K562 (cell line): ENCODE measurements at regions not wholly inside any gene's neighbourhood (a gene's known extent, or its start where the extent isn't known, plus 50 kb on each side); places are given as distances from the start of the nearest gene placed in this dataset.

Experiments
- ATAC-seq: fragments of 200-7000 bp; cut with Tn5 transposase; 3 replicates; pipeline ENCODE4 v1.9.1; 2020; ENCODE audit warnings: moderate library complexity
- BruUV-seq: library from RNA; stranded (reverse); fragments of 400-500 nt; replicated peaks from 2 replicates; lab custom pipeline; 2021; lab: Mats Ljungman, UMichigan
- CTCF ChIA-PET: fragments of 300-600 bp; formaldehyde crosslinking; extraction: SDS; loops from one replicate; lab custom pipeline; 2021; ENCODE audit warnings: low intra/inter-chr PET ratio; lab: Yijun Ruan, JAX
- POLR2A ChIA-PET: fragments of 300-600, 350-650 bp; sonication (Branson Sonifier 250); formaldehyde crosslinking; extraction: SDS; loops from one replicate; lab custom pipeline; 2021; ENCODE audit warnings: antibody characterized with exemption, inconsistent platforms; lab: Yijun Ruan, JAX
- DNase-seq, 4 experiments: peaks; one replicate each; pipeline versions ENCODE4 v3.0.0 to v3.0.0-alpha.2; 2011 to 2018; ENCODE audit warnings: low spot score in 3 of 4, mixed read lengths in 3 of 4; ENCODE audit errors: extremely low read depth in 1 of 4
- FAIRE-seq: peaks from 2 replicates; lab custom pipeline; 2011; peaks lifted over from hg19 to GRCh38; lab: Jason Lieb, UNC
- H2AFZ ChIP-seq: 2 replicates; pipeline ENCODE4 v1.6.0; 2011; ENCODE audit warnings: low read depth, low read length, control low read depth, inconsistent platforms
- H3K27ac ChIP-seq: fragments of 200-600 bp; 3 replicates; pipeline ENCODE4 v1.8.0; 2011; ENCODE audit warnings: low read depth, mild to moderate bottlenecking, control low read depth, inconsistent platforms, low read length, moderate library complexity, mixed read lengths; ENCODE audit errors: extremely low read depth
- H3K27me3 ChIP-seq, 2 experiments: fragments of 300-600 bp in 1 of 2; 2 replicates in 1 of 2; 3 replicates in 1 of 2; pipeline versions ENCODE4 v1.6.0 to v1.8.0; 2011; ENCODE audit warnings: inconsistent platforms in 2 of 2, low read length in 2 of 2, mild to moderate bottlenecking in 1 of 2, mixed read lengths in 1 of 2, moderate library complexity in 1 of 2; ENCODE audit not compliant: control insufficient read depth in 2 of 2, insufficient read depth in 2 of 2
- H3K36me3 ChIP-seq: fragments of 300-600 bp; 3 replicates; pipeline ENCODE4 v1.8.0; 2011; ENCODE audit warnings: mild to moderate bottlenecking, low read length, inconsistent platforms; ENCODE audit not compliant: control insufficient read depth, insufficient read depth
- H3K4me1 ChIP-seq, 2 experiments: fragments of 200-600 bp in 1 of 2; replicated peaks in 1 of 2; 2 replicates in 1 of 2; 3 replicates in 1 of 2; pipeline versions ENCODE4 v1.5.1 to v1.8.0; 2011; ENCODE audit warnings: inconsistent platforms in 2 of 2, low read length in 2 of 2, mild to moderate bottlenecking in 1 of 2, mixed read lengths in 1 of 2, moderate library complexity in 1 of 2; ENCODE audit not compliant: control insufficient read depth in 2 of 2, insufficient read depth in 2 of 2
- H3K4me2 ChIP-seq: 2 replicates; pipeline ENCODE4 v1.6.1; 2011; ENCODE audit warnings: low read length, control low read depth, inconsistent platforms, mixed read lengths; ENCODE audit not compliant: insufficient read depth
- H3K4me3 ChIP-seq: fragments of 200-600 bp; sonication (generic), shearing (Covaris generic); 2 replicates; pipeline ENCODE4 v1.5.1; 2016; ENCODE audit warnings: control low read depth, inconsistent platforms
- H3K79me2 ChIP-seq: fragments of 200-600 bp; 3 replicates; pipeline ENCODE4 v1.8.0; 2011; ENCODE audit warnings: low read length, inconsistent platforms; ENCODE audit not compliant: control insufficient read depth, insufficient read depth
- H3K9ac ChIP-seq, 2 experiments: 2 replicates each; pipeline versions ENCODE4 v1.6.0 to v1.6.1; 2011; ENCODE audit warnings: low read depth in 2 of 2, low read length in 2 of 2, control low read depth in 1 of 2, inconsistent platforms in 1 of 2, mild to moderate bottlenecking in 1 of 2, mixed read lengths in 1 of 2; ENCODE audit not compliant: insufficient read depth in 1 of 2
- H3K9me1 ChIP-seq: one replicate; pipeline ENCODE4 v1.6.0; 2011; ENCODE audit warnings: inconsistent platforms, mild to moderate bottlenecking, low read length, moderate library complexity; ENCODE audit not compliant: control insufficient read depth, insufficient read depth
- H3K9me3 ChIP-seq: replicated peaks from 2 replicates; pipeline ENCODE4 v1.5.1; 2011; ENCODE audit warnings: low read depth, low read length, inconsistent platforms; ENCODE audit not compliant: control insufficient read depth, insufficient read depth
- H4K20me1 ChIP-seq: replicated peaks from 2 replicates; pipeline ENCODE4 v1.6.1; 2011; ENCODE audit warnings: low read length, inconsistent platforms, mixed read lengths; ENCODE audit not compliant: control insufficient read depth, insufficient read depth
- CAMTA2 ChIP-seq: fragments of 250-450 bp; sonication (Bioruptor Pico); conservative IDR thresholded peaks from 2 replicates; pipeline ENCODE4 v1.5.1; 2022
- DDX20 ChIP-seq: fragments of 450-650 bp; IDR thresholded peaks from 2 replicates; pipeline ENCODE4 v1.6.1; 2016; ENCODE audit warnings: missing genetic modification characterization, low read depth, mild to moderate bottlenecking, missing compliant biosample characterization, moderate library complexity
- E2F5 ChIP-seq: sonication (generic); formaldehyde crosslinking; IDR thresholded peaks from 2 replicates; pipeline ENCODE4 v1.8.0; 2022; ENCODE audit warnings: mild to moderate bottlenecking, missing genetic modification reagents
- ETS2 ChIP-seq: IDR thresholded peaks from 2 replicates; pipeline ENCODE4 v1.6.1; 2016; ENCODE audit warnings: borderline replicate concordance, missing genetic modification characterization, mild to moderate bottlenecking, moderate library complexity, missing compliant biosample characterization; ENCODE audit not compliant: poor library complexity, severe bottlenecking
- EZH2 ChIP-seq: IDR thresholded peaks from 2 replicates; pipeline ENCODE4 v1.6.1; 2012; ENCODE audit warnings: low read depth, mild to moderate bottlenecking, inconsistent platforms, low read length, borderline replicate concordance
- FIP1L1 ChIP-seq: fragments of 200-400 bp; formaldehyde crosslinking; IDR thresholded peaks from 2 replicates; pipeline ENCODE4 v1.6.1; 2018; ENCODE audit warnings: mild to moderate bottlenecking, low read depth, low read length; ENCODE audit not compliant: poor library complexity, severe bottlenecking
- FOXJ2 ChIP-seq: fragments of 200-800 bp; sonication (Bioruptor generic); IDR thresholded peaks from 2 replicates; pipeline ENCODE4 v1.6.1; 2016; ENCODE audit warnings: missing genetic modification characterization, missing compliant biosample characterization
- MIER1 ChIP-seq: fragments of 450-650 bp; IDR thresholded peaks from 2 replicates; pipeline ENCODE4 v1.6.1; 2016; ENCODE audit warnings: antibody characterized with exemption, mild to moderate bottlenecking, low read depth
- PCBP2 ChIP-seq: fragments of 200-400 bp; formaldehyde crosslinking; IDR thresholded peaks from 2 replicates; pipeline ENCODE4 v1.6.1; 2018; ENCODE audit warnings: low read length, low read depth, mild to moderate bottlenecking, moderate library complexity; ENCODE audit not compliant: poor library complexity, severe bottlenecking
- ZKSCAN1 ChIP-seq: fragments of 150-350 bp; IDR thresholded peaks from 2 replicates; pipeline ENCODE4 v1.6.1; 2016; ENCODE audit warnings: low read depth, low read length
- ZNF174 ChIP-seq: fragments of 250-450 bp; sonication (Bioruptor Pico); IDR thresholded peaks from 2 replicates; pipeline ENCODE4 v1.4.0; 2020; ENCODE audit warnings: mild to moderate bottlenecking
- WGBS: fragments of 100-300 bp; shearing (Covaris generic); methylation state at CpG from one replicate; pipeline ENCODE4 v1.1.6; 2016; ENCODE audit warnings: low coverage, mixed read lengths; ENCODE audit not compliant: insufficient coverage; ENCODE audit errors: missing lambda C conversion rate; 5-methylcytosine and 5-hydroxymethylcytosine counted together
- in situ Hi-C: fragments of 300-500 bp; cut with MboI; formaldehyde crosslinking; loops from 4 replicates; pipeline ENCODE4 v1.15.0; 2018; ENCODE audit warnings: inconsistent platforms, mixed read lengths
- intact Hi-C: fragments of 100-400 bp; cut with micrococcal nuclease; formaldehyde crosslinking; loops from 2 replicates; pipeline ENCODE4 v1.14.2; 2022
- TF ChIP-seq, protein P1 (sequence below), 2 experiments: fragments of 450-650 bp; IDR thresholded peaks; 2 replicates each; pipeline ENCODE4 v1.6.1; 2018; ENCODE audit warnings: mild to moderate bottlenecking in 2 of 2, low read depth in 1 of 2; ENCODE audit not compliant: partially characterized antibody in 2 of 2
- TF ChIP-seq, protein P2 (sequence below), 2 experiments: fragments of 200-800 bp in 1 of 2; sonication (Bioruptor generic) in 1 of 2; sonication (generic) in 1 of 2; formaldehyde crosslinking in 1 of 2; IDR thresholded peaks in 1 of 2; conservative IDR thresholded peaks in 1 of 2; 2 replicates each; pipeline versions ENCODE4 v1.5.0 to v1.6.1; 2016 to 2020; ENCODE audit warnings: missing compliant biosample characterization in 1 of 2, missing genetic modification characterization in 1 of 2, missing genetic modification reagents in 1 of 2
- TF ChIP-seq, protein P3 (sequence below): fragments of 200-800 bp; sonication (Bioruptor generic); IDR thresholded peaks from 2 replicates; pipeline ENCODE4 v1.6.1; 2017; ENCODE audit warnings: missing genetic modification characterization, missing compliant biosample characterization

- no peaks in the 10 kb centered on the region; a peak in 1 of 5 replicates for H3K27me3 ChIP-seq
- H3K4me2 ChIP-seq: no peak overlapping the region
- no peak overlapping the region for H3K4me3 ChIP-seq
- intact Hi-C loops (no loop called here), in situ Hi-C loops (no loop called here)
- no peaks in the 10 kb centered on the region for H3K79me2 ChIP-seq
- DNase-seq (no peak), ATAC-seq (no peak), FAIRE-seq (no peak)
- H3K4me1 ChIP-seq: no peaks in the 10 kb centered on the region
- H3K36me3 ChIP-seq: no peaks in the 10 kb centered on the region
- ChIA-PET CTCF (no interaction called here), POLR2A (interaction anchor here (0.7 to 1.7 kb wide), 2 partner anchors 9 to 12 kb away, joined by 3 to 5 read pairs; no protein-coding TSS in a partner anchor)
- 4% methylated on average over 4 of the region's 4 CpGs for WGBS
- no peak overlapping the region for H2AFZ ChIP-seq
- BruUV-seq: no TSS peak
- no peak overlapping the region for H3K27ac ChIP-seq
- no peak overlapping the region for H3K9ac ChIP-seq
- H4K20me1 ChIP-seq: no peaks in the 10 kb centered on the region; the same call in 1 of the 2 replicates
- no peaks in the 10 kb centered on the region for H3K9me1 ChIP-seq
- H3K9me3 ChIP-seq: no peaks in the 10 kb centered on the region
- TF ChIP-seq MIER1: no peak
- no peak for TF ChIP-seq FIP1L1
- TF ChIP-seq, protein P1, sequence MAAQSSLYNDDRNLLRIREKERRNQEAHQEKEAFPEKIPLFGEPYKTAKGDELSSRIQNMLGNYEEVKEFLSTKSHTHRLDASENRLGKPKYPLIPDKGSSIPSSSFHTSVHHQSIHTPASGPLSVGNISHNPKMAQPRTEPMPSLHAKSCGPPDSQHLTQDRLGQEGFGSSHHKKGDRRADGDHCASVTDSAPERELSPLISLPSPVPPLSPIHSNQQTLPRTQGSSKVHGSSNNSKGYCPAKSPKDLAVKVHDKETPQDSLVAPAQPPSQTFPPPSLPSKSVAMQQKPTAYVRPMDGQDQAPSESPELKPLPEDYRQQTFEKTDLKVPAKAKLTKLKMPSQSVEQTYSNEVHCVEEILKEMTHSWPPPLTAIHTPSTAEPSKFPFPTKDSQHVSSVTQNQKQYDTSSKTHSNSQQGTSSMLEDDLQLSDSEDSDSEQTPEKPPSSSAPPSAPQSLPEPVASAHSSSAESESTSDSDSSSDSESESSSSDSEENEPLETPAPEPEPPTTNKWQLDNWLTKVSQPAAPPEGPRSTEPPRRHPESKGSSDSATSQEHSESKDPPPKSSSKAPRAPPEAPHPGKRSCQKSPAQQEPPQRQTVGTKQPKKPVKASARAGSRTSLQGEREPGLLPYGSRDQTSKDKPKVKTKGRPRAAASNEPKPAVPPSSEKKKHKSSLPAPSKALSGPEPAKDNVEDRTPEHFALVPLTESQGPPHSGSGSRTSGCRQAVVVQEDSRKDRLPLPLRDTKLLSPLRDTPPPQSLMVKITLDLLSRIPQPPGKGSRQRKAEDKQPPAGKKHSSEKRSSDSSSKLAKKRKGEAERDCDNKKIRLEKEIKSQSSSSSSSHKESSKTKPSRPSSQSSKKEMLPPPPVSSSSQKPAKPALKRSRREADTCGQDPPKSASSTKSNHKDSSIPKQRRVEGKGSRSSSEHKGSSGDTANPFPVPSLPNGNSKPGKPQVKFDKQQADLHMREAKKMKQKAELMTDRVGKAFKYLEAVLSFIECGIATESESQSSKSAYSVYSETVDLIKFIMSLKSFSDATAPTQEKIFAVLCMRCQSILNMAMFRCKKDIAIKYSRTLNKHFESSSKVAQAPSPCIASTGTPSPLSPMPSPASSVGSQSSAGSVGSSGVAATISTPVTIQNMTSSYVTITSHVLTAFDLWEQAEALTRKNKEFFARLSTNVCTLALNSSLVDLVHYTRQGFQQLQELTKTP (IDR thresholded peaks at IDR 0.05; ENCODE audit: low read depth in 1 of 2, partially characterized antibody in 2 of 2): no peak
- TF ChIP-seq, protein P2, sequence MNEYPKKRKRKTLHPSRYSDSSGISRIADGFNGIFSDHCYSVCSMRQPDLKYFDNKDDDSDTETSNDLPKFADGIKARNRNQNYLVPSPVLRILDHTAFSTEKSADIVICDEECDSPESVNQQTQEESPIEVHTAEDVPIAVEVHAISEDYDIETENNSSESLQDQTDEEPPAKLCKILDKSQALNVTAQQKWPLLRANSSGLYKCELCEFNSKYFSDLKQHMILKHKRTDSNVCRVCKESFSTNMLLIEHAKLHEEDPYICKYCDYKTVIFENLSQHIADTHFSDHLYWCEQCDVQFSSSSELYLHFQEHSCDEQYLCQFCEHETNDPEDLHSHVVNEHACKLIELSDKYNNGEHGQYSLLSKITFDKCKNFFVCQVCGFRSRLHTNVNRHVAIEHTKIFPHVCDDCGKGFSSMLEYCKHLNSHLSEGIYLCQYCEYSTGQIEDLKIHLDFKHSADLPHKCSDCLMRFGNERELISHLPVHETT (CRISPR knock-in tag; conservative IDR thresholded peaks at IDR 0.05 in 1 of 2, IDR thresholded peaks at IDR 0.05 in 1 of 2): no peak
- no peak for TF ChIP-seq ZNF174 (CRISPR knock-in tag)
- no peak for TF ChIP-seq ETS2
- no peak for TF ChIP-seq FOXJ2 (tag)
- no peak for TF ChIP-seq E2F5
- TF ChIP-seq EZH2: no peak
- TF ChIP-seq ZKSCAN1: no peak
- TF ChIP-seq PCBP2: no peak
- no peak for TF ChIP-seq DDX20 (tag)
- TF ChIP-seq CAMTA2: no peak
- TF ChIP-seq, protein P3, sequence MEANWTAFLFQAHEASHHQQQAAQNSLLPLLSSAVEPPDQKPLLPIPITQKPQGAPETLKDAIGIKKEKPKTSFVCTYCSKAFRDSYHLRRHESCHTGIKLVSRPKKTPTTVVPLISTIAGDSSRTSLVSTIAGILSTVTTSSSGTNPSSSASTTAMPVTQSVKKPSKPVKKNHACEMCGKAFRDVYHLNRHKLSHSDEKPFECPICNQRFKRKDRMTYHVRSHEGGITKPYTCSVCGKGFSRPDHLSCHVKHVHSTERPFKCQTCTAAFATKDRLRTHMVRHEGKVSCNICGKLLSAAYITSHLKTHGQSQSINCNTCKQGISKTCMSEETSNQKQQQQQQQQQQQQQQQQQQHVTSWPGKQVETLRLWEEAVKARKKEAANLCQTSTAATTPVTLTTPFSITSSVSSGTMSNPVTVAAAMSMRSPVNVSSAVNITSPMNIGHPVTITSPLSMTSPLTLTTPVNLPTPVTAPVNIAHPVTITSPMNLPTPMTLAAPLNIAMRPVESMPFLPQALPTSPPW (CRISPR knock-in tag): no peak
Measured at GRCh38 chr4:81904121-81904520, 432.4 kb upstream of the RASGEF1B start.
